ENCODE measurements at regions not wholly inside any gene's neighbourhood (a gene's known extent, or its start where the extent isn't known, plus 50 kb on each side); places are given as distances from the start of the nearest gene placed in this dataset.

DNA sequence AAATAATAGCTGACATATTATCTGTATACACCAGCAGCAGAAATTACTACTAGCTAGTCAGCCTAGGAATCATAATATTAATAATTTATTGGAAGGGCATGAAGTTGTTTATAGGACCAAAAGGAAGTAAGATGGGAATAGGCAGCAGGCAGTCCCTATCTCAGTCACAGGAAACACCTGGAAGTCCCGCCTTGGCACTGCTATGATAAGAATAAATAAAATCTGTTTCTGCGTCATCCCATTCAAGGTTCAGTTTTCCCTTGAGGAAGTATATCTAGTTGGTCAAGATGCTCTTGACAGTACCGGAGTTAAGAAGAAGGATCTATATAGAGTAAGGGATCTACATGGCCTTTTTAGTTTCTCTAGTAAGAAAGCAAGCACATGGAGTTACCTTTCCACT is 830.8 kb downstream of the DIAPH3 start:
- DNase-seq (ENCODE audit: extremely low read depth, low read depth): no peak
- TF ChIP-seq, protein P1, sequence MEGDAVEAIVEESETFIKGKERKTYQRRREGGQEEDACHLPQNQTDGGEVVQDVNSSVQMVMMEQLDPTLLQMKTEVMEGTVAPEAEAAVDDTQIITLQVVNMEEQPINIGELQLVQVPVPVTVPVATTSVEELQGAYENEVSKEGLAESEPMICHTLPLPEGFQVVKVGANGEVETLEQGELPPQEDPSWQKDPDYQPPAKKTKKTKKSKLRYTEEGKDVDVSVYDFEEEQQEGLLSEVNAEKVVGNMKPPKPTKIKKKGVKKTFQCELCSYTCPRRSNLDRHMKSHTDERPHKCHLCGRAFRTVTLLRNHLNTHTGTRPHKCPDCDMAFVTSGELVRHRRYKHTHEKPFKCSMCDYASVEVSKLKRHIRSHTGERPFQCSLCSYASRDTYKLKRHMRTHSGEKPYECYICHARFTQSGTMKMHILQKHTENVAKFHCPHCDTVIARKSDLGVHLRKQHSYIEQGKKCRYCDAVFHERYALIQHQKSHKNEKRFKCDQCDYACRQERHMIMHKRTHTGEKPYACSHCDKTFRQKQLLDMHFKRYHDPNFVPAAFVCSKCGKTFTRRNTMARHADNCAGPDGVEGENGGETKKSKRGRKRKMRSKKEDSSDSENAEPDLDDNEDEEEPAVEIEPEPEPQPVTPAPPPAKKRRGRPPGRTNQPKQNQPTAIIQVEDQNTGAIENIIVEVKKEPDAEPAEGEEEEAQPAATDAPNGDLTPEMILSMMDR (IDR thresholded peaks at IDR 0.05; ENCODE audit: low read depth, low read length): no peak

- DNase-seq (ENCODE audit: extremely low read depth, low read depth): no peak
- TF ChIP-seq, protein P1 (IDR thresholded peaks at IDR 0.05; ENCODE audit: low read depth, low read length): no peak
Measured at GRCh38 chr13:59337070-59337469, 826.7 kb downstream of the DIAPH3 start.

GRCh38 chr13:59340151-59340550 is 823.6 kb downstream of the DIAPH3 start:
- TF ChIP-seq, protein P1 (IDR thresholded peaks at IDR 0.05; ENCODE audit: low read depth, low read length): no peak
- no peak for DNase-seq (ENCODE audit: extremely low read depth, low read depth)

GRCh38 chr13:59340581-59340980 is 823.1 kb downstream of the DIAPH3 start:
- TF ChIP-seq, protein P1 (IDR thresholded peaks at IDR 0.05; ENCODE audit: low read depth, low read length): no peak

GRCh38 chr13:59342400-59342799 is 821.3 kb downstream of the DIAPH3 start:
- TF ChIP-seq, protein P1 (IDR thresholded peaks at IDR 0.05; ENCODE audit: low read depth, low read length): no peak
- DNase-seq (ENCODE audit: extremely low read depth, low read depth): no peak

More at GRCh38 chr13:59340581-59340980, 823.1 kb downstream of the DIAPH3 start:
- no peak for DNase-seq (ENCODE audit: extremely low read depth, low read depth)

DNA sequence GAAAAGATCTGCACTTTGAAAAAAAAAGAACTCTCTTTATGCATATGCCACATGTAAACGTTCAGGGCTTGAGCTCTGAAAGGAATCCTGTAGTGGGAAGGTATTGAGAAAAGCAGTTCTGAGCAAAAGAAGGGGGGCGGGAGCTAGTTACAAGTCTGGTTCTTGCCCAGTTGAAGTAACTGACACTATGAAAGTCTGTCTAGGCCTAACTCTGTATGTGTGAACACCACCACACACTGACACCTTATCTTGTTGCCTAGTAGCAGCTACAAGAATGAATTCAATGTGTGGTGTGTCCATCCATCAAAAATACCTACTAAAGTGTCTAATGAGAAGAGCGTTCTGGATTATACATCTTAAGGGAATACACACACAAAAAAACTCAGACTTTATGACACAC is 820.6 kb downstream of the DIAPH3 start:
- no peak for DNase-seq (ENCODE audit: extremely low read depth, low read depth)
- TF ChIP-seq, protein P1 (IDR thresholded peaks at IDR 0.05; ENCODE audit: low read depth, low read length): no peak

DNA sequence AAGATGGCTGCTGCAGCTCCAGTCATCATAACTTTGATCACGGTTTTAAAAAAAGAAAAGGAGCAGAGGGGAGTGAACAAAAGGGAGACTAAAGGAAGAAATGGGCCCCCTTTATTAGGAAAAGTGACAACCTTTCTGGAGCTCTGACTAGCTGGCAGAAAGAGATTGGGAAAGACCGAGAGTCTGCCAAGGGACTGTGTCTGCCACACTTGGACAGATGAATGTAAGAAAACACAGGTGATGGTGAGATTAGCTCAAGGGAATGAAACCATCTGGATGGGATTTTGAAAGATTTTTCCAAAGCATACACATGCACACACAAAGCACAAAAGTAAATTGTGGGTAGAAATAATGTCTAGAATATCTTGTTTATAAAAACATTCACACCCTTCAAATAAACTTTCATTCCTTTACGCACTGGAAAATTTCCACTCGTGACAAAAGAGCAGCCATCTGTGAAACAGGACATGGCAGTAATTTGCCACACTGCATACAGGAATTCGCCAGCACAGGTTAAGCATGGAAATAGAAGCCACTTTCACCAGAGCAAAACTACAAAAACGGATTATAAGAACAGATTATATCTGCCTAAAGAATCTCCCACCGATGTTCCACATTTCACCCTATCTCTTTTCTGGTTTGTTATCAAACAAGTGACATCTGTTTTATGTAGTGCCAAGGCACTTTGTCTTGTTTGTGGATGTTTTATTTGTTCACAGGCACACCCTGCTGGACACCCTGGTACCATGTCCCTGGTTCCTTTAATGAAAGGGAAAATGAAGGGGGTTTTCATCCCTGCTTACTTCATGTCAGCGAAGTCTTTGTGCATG is 819.5 kb downstream of the DIAPH3 start:
- no peak for DNase-seq (ENCODE audit: extremely low read depth, low read depth)
- TF ChIP-seq, protein P1 (IDR thresholded peaks at IDR 0.05; ENCODE audit: low read depth, low read length): no peak

All from AG09319 (cell line).